DND-41 (cell line): ENCODE measurements at regions not wholly inside any gene's neighbourhood (a gene's known extent, or its start where the extent isn't known, plus 50 kb on each side); places are given as distances from the start of the nearest gene placed in this dataset.

ENCODE experiments used
- EZH2 ChIP-seq: IDR thresholded peaks from 3 replicates; pipeline ENCODE4 v1.6.1; 2012; ENCODE audit warnings: borderline replicate concordance, low read depth, mild to moderate bottlenecking, moderate library complexity, low read length, inconsistent platforms; ENCODE audit not compliant: severe bottlenecking
- TF ChIP-seq, protein P1 (sequence below): IDR thresholded peaks from 2 replicates; pipeline ENCODE4 v1.5.1; 2012; ENCODE audit warnings: borderline replicate concordance, low read length, moderate library complexity, mild to moderate bottlenecking; ENCODE audit not compliant: poor library complexity, severe bottlenecking; ENCODE audit errors: extremely low read depth

- TF ChIP-seq, protein P1, sequence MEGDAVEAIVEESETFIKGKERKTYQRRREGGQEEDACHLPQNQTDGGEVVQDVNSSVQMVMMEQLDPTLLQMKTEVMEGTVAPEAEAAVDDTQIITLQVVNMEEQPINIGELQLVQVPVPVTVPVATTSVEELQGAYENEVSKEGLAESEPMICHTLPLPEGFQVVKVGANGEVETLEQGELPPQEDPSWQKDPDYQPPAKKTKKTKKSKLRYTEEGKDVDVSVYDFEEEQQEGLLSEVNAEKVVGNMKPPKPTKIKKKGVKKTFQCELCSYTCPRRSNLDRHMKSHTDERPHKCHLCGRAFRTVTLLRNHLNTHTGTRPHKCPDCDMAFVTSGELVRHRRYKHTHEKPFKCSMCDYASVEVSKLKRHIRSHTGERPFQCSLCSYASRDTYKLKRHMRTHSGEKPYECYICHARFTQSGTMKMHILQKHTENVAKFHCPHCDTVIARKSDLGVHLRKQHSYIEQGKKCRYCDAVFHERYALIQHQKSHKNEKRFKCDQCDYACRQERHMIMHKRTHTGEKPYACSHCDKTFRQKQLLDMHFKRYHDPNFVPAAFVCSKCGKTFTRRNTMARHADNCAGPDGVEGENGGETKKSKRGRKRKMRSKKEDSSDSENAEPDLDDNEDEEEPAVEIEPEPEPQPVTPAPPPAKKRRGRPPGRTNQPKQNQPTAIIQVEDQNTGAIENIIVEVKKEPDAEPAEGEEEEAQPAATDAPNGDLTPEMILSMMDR = no peak
- TF ChIP-seq EZH2 = no peak
These were observed 73.0 kb downstream of the RBM11 start for GRCh38 chr21:14288922-14289321.
